ENCODE measurements at regions not wholly inside any gene's neighbourhood (a gene's known extent, or its start where the extent isn't known, plus 50 kb on each side); places are given as distances from the start of the nearest gene placed in this dataset.

- H3K4me2 ChIP-seq (ENCODE audit: low read length): no peak overlapping the region
- no peaks in the 10 kb centered on the region for H3K4me1 ChIP-seq (ENCODE audit: low read length)
- H3K79me2 ChIP-seq (ENCODE audit: low read length): no peaks in the 10 kb centered on the region
- H3K4me3 ChIP-seq (ENCODE audit: low read length): no peak overlapping the region
- H3K9ac ChIP-seq (ENCODE audit: low read length): no peak overlapping the region
- TF ChIP-seq CTCF (IDR thresholded peaks at IDR 0.05; ENCODE audit: low read depth, low read length) (no peak), EZH2phosphoT487 (IDR thresholded peaks at IDR 0.05; ENCODE audit: low read depth) (no peak)
- no peaks in the 10 kb centered on the region for H3K27me3 ChIP-seq (ENCODE audit: low read depth, low read length)
- H4K20me1 ChIP-seq (ENCODE audit: insufficient read depth, low read length): no peaks in the 10 kb centered on the region
- no peak overlapping the region for H2AFZ ChIP-seq (ENCODE audit: low read depth, low read length)
- no peaks in the 10 kb centered on the region for H3K36me3 ChIP-seq (replicated peaks; ENCODE audit: low read depth, low read length)
- H3K27ac ChIP-seq (ENCODE audit: low read length): no peak overlapping the region
- H3K9me3 ChIP-seq (ENCODE audit: insufficient read depth, low read length): no peaks in the 10 kb centered on the region
Measured at GRCh38 chrX:121356139-121356849, 308.9 kb downstream of the GLUD2 start.

GRCh38 chrX:121356850-121357171 is 309.4 kb downstream of the GLUD2 start:
- H3K36me3 ChIP-seq (replicated peaks; ENCODE audit: low read depth, low read length): no peaks in the 10 kb centered on the region
- no peaks in the 10 kb centered on the region for H4K20me1 ChIP-seq (ENCODE audit: insufficient read depth, low read length)
- no peak overlapping the region for H3K4me3 ChIP-seq (ENCODE audit: low read length)
- TF ChIP-seq EZH2phosphoT487 (IDR thresholded peaks at IDR 0.05; ENCODE audit: low read depth) (no peak), CTCF (IDR thresholded peaks at IDR 0.05; ENCODE audit: low read depth, low read length) (no peak)
- no peaks in the 10 kb centered on the region for H3K9me3 ChIP-seq (ENCODE audit: insufficient read depth, low read length)
- H3K27me3 ChIP-seq (ENCODE audit: low read depth, low read length): no peaks in the 10 kb centered on the region
- H3K4me2 ChIP-seq (ENCODE audit: low read length): no peak overlapping the region
- no peak overlapping the region for H3K9ac ChIP-seq (ENCODE audit: low read length)
- no peak overlapping the region for H3K27ac ChIP-seq (ENCODE audit: low read length)
- H3K79me2 ChIP-seq (ENCODE audit: low read length): no peaks in the 10 kb centered on the region
- no peaks in the 10 kb centered on the region for H3K4me1 ChIP-seq (ENCODE audit: low read length)
- H2AFZ ChIP-seq (ENCODE audit: low read depth, low read length): no peak overlapping the region

GRCh38 chrX:121360280-121360679 is 312.9 kb downstream of the GLUD2 start:
- Histone ChIP-seq H3K4me1 (ENCODE audit: low read length) (no peaks in the 10 kb centered on the region), H3K9me3 (ENCODE audit: insufficient read depth, low read length) (no peaks in the 10 kb centered on the region), H4K20me1 (ENCODE audit: insufficient read depth, low read length) (no peaks in the 10 kb centered on the region), H3K4me3 (ENCODE audit: low read length) (no peak overlapping the region), H3K27ac (ENCODE audit: low read length) (no peak overlapping the region), H3K4me2 (ENCODE audit: low read length) (no peak overlapping the region), H3K27me3 (ENCODE audit: low read depth, low read length) (no peaks in the 10 kb centered on the region), H3K9ac (ENCODE audit: low read length) (no peak overlapping the region), H2AFZ (ENCODE audit: low read depth, low read length) (no peak overlapping the region), H3K79me2 (ENCODE audit: low read length) (no peaks in the 10 kb centered on the region), H3K36me3 (replicated peaks; ENCODE audit: low read depth, low read length) (no peaks in the 10 kb centered on the region)
- TF ChIP-seq EZH2phosphoT487 (IDR thresholded peaks at IDR 0.05; ENCODE audit: low read depth) (no peak), CTCF (IDR thresholded peaks at IDR 0.05; ENCODE audit: low read depth, low read length) (no peak)

- TF ChIP-seq CTCF (IDR thresholded peaks at IDR 0.05; ENCODE audit: low read depth, low read length): no peak
- TF ChIP-seq EZH2phosphoT487 (IDR thresholded peaks at IDR 0.05; ENCODE audit: low read depth): no peak
- H3K79me2 ChIP-seq (ENCODE audit: low read length): no peaks in the 10 kb centered on the region
- no peaks in the 10 kb centered on the region for H3K36me3 ChIP-seq (replicated peaks; ENCODE audit: low read depth, low read length)
- no peak overlapping the region for H3K27ac ChIP-seq (ENCODE audit: low read length)
- no peak overlapping the region for H2AFZ ChIP-seq (ENCODE audit: low read depth, low read length)
- no peak overlapping the region for H3K4me3 ChIP-seq (ENCODE audit: low read length)
- no peaks in the 10 kb centered on the region for H3K9me3 ChIP-seq (ENCODE audit: insufficient read depth, low read length)
- no peaks in the 10 kb centered on the region for H3K27me3 ChIP-seq (ENCODE audit: low read depth, low read length)
- H3K4me1 ChIP-seq (ENCODE audit: low read length): no peaks in the 10 kb centered on the region
- H3K4me2 ChIP-seq (ENCODE audit: low read length): no peak overlapping the region
- H3K9ac ChIP-seq (ENCODE audit: low read length): no peak overlapping the region
- H4K20me1 ChIP-seq (ENCODE audit: insufficient read depth, low read length): no peaks in the 10 kb centered on the region
Measured at GRCh38 chrX:121365572-121366161, 318.3 kb downstream of the GLUD2 start.
